HG02852 (cell line): ENCODE measurements at regions not wholly inside any gene's neighbourhood (a gene's known extent, or its start where the extent isn't known, plus 50 kb on each side); places are given as distances from the start of the nearest gene placed in this dataset.
"Not testable (repeated sequence)": the region's sequence is repeated elsewhere in the genome, so short reads cannot be mapped to it uniquely, and the experiment has no call there.

Experiments used
- ATAC-seq: cut with Tn5 transposase; IDR thresholded peaks from one replicate; pipeline ENCODE4 v1.9.1; 2021; ENCODE audit warnings: mild to moderate bottlenecking, moderate library complexity; ENCODE audit not compliant: unreplicated experiment

DNA sequence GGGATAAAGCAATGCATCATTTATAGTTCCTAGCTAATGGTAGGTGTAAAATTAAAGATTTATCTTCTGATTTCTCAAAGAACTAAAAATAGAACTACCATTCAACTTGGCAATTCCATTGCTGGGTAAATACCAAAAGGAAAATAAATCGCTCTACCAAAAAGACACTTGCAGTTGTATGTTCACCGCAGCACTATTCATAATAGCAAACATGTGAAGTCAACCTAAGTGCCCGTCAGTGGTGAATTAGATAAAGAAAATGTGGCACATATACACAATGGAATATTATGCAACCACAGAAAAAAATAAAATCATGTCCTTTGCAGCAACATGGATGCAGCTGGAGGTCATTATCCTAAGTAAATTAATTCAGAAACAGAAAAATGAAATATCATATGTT, 192.8 kb upstream of the ADRA1D start:
- no peak for ATAC-seq

DNA sequence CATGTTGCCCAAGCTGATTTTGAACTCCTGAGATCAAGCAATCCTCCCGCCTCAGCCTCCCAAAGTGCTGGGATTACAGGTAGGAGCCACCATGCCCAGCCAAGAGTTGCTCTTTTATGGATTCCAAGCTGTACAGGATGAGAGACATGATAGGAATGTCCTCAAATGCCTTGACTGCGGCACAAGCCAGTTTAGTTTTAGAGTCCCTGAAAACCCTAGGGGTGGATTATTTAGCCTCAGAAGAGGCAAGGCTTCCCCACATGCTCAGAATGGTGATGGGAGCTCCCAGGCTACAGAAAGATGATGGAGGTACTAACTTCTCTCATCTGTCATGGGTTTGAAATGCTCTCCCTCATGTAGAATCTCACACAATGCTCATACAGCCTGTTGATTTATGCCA, 192.1 kb upstream of the ADRA1D start:
- no peak for ATAC-seq

DNA sequence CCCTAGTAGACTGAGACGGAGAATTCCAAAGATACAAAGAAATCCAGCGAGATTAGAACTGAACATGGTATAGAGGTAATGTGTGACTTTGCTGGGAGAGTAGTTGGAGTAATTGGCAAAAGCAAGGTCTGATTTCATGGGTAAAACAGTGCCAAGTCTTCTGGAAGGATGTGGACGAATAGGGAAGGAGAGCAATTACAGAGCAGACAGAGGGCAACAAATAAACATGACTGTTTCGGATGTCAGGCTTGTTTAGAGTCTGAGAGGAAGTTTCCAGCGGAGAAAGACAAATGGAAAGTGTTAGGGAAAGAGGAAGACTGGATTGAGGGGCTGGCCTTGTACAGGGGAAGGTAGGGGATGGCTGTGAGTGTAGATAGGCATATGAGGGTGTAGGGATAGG, 190.4 kb upstream of the ADRA1D start:
- ATAC-seq, result no peak

DNA sequence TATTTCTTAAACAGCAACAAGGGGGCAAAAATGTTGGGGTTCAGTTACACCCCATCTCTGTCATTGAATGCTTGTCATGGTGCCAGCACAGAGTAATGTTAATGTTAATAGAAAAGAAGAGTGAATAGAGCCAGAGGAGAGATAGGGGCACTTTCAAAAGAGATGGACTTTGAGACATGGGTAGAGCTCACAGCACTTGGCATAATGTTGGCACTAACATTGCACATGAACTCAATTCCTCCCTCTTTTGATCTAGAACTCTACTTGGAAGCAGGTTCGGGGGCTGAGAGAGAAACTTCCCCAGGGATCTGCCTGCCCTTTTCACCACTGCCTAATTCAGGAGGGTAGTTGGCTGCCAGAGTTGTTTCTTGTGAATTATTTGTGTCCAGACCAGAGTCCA, 188.0 kb upstream of the ADRA1D start:
- no peak for ATAC-seq

DNA sequence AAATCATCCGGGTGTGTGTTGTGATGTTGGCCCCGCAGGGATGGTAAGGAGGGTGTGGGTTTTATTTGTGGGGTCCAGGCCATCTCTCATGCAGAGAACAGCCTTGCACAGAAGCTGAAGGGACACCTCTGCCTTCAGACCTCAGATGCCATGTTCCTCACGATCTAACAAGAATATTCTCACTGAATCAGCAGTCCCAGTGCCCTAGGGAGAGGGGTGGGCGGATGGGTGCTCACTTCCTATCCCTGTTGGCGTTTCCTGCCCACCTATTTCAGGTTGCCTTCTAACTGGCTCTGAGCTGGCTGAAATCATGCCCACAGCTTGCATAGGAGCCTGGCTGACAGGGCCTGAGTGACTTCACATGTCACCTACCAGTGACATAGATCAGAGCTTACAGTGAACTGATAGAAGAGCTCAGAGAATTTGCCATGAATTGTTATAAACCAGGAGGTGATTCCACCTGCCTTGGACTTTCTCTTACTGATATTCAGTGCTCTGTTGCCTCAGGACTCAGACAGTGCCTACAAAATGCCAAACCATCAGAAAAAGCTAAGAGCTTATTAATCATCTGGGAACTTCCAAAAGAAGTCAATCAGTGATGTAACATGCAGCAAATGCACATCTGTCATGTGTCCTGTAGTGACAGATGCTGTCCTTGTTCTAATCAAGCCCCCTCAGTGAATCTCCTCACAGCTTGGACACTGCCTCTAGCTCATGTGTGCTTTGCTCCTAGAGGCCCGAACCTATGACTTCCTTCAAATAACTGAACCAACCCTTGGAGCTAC, 186.8 kb upstream of the ADRA1D start:
- ATAC-seq, result no peak

DNA sequence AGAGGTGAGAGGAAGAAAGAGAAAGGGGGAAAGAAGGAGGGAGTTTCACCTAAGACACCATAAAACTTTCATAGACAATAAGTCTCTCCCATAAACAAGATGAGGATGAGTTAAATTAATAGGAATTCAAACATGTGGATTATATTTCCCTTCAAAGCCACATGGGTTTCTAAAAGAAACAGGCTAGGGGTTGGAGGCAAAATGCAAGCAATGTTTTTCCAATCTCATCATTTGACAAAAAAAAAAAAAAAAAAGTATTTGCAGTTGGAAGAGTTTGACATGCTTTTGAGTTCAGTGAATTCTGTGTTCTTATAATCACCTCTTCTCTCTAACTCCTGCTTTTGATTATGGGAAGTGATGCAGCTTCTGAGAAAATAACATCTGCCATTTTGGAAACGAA, 186.1 kb upstream of the ADRA1D start:
- ATAC-seq, result no peak

DNA sequence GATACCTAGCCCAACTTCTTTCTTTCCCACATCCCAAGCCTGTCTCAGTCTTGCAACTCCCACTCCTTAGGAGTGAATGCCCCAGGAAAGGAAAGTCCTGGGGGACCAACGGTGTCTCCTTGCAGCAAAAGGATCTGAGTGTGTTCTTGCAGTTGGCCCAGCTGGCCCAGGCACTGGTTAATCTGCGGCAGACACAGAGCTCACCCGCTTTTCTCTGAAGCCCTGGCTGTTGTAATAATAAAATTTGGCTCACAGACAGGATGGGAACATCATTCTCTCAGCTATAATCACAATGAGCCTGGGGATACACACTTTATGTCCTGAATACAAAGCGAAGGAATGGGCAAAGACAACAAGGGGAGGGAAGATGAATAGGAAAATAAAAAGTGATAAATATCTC, 185.6 kb upstream of the ADRA1D start:
- ATAC-seq, result no peak

DNA sequence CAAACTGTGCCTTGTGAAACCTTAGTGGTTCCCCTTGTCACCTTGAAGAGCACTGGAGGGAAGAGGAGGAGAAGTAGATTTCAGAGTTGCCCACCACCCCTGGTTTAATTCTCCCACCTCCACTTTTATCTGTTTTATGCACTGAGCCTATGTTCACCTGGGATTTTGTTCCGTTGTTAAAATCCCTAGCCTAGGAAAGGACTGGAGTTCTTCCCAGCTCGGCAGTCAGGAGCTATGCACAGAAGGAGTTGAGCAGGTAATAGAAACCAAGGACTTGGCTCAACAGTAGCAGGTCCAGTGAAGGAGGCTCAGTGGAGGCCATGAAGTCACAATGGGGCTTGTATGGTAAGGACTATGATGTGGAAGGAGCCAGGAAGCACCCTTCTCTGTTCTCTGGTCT, 182.4 kb upstream of the ADRA1D start:
- ATAC-seq, result no peak

DNA sequence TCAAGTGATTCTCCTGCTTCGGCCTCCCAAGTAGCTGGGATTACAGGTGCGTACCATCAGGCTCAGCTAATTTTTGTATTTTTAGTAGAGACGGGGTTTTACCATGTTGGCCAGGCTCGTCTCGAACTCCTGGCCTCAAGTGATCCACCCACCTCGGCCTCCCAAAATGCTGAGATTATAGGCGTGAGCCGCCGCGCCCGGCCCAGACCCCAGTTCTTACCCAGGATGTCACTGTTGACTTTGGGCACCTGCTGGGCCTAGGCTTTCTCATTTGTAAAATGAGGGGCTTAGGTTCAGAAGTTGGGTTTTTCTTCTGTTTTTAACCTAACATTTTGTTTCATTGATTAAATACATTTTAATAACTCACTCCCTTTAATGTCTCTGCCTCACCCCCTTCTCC, 181.7 kb upstream of the ADRA1D start:
- ATAC-seq, result not testable (repeated sequence)

DNA sequence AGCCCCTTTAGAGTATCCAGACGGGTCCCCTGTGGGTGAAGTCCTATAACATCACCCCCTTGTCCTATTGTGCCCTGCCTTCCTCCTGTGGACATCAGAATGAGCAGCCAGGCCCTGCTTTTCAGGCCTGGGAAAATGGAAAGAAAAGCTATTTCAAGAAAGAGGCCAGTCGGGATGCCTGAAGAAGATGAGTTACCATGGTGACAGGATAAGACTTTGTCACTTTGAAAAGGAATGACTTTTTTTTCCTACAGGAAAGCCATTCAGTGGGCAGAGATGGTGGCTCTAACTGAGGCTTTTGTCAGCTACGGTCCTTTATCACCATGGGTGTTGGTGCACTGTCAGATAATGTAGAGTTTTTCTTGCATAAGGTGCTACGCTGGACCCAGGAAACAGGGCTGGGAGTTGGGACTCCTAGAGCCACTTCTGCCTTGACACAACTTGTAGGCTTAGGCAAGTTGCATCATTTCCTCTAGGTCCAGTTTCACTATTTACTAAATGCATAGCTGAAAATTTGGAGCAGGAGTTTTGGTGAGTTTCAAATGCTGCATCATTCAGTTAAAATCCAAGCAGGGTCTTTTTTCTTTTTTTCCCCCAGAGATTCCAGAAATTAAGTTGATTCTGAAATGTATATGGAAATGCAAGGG, 179.0 kb upstream of the ADRA1D start:
- no peak for ATAC-seq

DNA sequence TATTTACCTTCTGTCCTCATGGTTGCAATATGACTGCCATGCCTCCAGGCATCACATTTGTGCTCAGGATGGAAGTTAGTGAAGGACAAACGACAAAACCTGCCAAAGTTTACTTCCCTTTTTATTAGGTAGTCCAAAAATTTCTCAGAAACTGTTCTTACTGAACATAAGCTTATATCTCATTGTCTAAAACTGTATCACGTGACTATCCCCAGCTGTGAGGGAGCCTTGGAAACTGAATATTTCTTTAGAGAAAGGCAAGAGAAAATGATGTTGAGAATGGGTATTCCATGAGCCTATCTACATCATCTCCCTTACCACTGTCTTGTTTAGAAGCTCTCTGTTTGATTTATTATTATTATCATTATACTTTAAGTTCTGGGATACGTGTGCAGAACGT, 169.1 kb upstream of the ADRA1D start:
- no peak for ATAC-seq

DNA sequence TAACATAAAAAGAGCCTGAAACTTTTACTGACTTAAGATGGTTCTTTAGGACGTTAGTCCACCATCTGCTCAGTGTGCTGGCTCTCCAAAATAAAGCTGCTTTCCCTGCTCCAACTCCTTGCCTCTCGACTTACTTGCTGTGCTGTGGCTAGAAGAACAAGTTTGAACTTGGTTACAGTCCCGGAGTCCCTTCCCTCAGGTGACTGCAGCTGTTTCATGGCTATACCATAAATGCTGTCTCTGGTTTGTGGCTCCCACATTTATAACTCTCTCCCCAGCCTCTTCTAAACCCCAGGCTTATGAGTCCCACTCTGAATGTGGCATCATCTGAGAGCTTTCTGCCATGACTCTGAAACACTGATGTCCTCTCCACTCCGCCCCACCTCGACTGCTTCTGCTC, 166.2 kb upstream of the ADRA1D start:
- ATAC-seq, result no peak

DNA sequence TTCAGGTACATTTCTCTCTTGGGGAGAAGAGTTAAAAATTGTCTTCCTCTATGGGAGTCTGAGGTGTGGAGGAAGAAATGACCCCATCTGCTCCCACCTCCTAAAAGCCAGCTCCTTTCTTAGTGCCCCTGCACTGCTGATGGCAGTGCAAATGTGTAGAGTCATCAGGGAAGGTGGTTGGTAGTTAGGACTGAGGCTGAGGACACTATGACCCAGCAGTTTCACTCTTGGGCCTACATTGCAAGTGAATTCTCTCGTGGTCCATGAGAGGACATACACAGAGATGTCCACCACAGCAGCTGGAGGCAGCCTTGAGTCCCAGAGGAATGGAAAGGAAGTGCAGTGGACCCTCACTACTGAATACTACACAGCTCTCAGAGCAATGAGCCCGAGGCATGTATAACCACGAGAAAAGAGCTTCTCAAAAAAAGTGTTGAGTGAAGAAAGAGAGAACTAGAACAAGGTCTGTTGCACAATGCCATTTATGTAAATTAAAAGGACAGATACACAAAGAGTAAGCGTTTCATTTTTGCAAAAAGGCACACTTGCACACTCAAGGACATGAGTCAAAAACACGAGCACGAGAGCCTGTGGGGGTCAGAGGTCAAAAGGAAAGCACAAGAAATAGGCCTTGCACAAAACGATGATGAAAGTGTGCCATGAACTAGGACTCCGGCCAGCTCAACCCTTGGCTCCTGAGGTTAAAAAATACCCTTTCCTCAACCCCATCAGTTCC, 164.4 kb upstream of the ADRA1D start:
- no peak for ATAC-seq

DNA sequence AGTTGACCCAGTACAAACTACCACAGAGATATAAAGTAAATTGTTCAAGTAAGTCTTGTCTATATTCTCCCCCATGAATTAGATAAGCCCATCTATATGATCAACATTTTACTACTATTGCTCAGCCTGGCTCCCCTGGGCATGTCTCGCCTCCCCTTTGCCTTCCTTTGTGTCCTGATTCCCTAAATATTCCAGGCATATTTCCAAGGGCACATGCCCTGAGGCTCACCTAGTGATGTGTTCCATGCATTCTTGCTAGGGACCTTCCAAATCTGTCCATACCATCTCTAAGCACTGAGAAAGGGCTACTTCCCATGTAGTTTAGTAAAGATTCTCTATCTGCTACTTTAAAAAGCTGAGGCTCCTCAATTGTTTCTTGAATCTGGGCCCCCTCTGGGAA, 163.1 kb upstream of the ADRA1D start:
- ATAC-seq, result no peak

DNA sequence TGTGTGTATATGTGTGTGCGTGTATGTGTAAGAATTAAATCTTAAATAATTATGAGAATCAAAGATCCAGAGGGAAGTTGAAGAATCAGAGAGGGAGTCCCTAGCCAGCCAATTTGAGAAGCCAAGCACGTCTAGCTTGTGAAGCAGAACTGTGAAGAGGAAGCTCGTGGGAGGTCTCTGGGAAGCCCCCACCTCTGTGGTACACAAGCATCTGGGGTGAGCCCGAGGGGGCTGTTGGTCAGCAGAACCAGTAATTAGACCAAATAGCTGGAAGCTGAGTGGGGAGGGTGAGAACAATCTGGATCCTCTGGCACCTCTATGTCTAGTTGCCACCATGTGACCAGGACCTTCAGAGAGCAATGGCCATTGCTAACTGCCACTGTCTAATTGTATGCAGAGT, 162.7 kb upstream of the ADRA1D start:
- no peak for ATAC-seq

DNA sequence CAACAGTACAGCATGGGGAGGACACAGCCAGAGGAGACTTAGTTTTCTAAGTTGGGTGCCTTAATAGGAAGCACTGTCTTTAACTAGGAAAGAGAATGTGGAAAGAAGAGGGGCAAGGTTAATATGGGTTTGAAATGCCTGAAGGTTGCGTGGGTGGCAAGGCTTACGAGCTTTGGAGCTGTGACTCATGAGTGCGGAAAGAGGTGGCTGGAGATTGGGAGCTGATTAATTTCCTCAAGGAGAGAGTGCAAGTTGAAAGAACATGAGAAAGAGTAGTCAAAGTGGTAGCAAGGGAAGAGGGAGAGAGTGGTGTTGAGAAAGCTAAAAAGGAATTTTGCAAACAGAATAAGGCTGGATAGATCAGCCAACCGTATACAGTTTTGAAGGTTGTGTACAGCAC, 157.5 kb upstream of the ADRA1D start:
- no peak for ATAC-seq

DNA sequence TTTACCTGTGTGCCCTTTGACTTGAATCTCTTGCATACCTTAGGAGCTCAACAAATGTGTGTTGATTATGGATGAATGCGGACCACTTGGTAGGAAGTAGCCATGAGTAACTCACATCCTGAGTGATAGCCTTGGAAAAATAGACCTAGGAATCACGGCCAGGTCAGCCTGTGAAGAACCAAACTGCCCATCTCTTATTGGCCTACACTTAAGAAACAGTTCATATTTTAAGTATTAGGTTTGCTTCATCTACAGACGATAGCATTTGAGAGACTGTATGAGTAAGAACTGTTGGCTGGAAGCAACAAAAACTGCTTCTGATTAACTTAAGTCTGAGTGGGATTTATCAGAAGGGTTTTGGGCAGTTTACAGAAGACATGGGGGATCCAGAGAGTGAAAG, 152.5 kb upstream of the ADRA1D start:
- ATAC-seq, result no peak

DNA sequence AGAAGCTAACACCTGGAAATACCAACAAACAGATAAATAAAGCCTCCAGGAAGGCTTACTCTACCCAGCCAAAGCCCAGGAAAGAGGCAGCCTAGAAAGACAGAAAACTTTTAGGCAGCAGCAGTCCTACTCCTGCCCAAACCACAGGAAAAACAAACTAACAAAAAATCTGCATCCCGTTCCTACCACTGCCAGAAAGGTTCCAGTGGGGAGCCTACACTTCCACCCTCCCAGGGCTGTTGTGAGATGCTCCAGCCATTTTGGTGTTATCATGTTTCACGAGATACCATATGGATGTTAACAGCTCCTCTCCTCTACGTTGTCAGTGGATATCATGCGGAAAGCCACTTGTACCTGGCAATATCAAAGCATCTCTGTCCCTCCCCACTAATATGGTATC, 135.9 kb upstream of the ADRA1D start:
- ATAC-seq, result no peak

DNA sequence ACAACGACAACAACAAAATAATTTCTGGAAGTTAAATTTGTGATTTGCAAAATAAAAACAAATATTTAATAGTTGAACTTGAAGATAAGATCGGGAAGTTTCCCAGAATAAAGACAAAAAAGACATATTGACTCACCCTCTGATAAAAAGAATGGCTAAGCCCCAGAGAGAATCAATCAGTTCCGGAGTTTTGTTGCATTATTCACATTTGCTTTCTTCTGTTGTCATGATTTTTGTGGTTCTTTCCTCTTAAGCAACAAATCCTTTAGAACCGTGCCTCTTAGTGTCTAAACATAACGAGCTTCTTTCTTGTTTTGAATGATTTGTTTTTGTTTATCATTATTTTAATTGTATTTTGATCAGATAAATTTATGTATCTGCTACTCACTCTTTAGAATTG, 134.9 kb upstream of the ADRA1D start:
- ATAC-seq, result no peak

DNA sequence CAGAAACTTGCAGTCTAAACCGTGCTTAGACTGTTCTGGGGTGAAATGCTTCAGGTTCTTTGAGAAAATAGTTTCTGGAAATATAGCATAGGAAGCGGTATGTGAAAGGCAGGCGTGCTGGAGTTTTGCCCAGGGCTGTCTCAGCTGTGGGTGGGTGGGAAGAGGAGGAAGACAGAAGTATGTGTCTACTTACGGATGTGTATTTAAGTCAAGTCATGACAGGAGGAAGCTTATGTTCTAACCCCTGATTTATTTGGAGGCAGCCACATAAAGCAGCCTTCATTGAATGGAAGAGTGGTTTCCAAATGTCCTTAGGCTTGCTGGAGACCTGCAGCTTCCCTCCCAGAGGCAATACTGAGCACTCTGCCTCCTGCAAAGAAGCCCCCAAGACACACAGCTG, 126.8 kb upstream of the ADRA1D start:
- ATAC-seq, result no peak

DNA sequence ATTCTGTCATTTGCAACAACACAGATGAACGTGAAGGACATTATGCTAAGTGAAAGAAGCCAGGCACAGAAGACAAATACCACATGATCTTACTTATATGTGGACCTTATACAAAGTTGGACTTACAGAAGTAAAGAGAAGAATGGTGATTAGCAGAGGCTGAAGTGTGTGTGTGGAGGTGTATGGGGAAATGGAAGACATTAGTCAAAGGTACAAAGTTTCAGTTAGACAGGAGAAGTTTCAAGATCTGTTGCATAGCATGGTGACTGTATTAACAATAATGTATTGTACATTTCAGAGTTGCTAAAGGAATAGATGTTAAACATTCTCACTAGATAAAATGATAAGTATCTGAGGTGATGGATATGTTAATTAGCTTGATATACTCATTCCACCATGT, 124.4 kb upstream of the ADRA1D start:
- no peak for ATAC-seq

DNA sequence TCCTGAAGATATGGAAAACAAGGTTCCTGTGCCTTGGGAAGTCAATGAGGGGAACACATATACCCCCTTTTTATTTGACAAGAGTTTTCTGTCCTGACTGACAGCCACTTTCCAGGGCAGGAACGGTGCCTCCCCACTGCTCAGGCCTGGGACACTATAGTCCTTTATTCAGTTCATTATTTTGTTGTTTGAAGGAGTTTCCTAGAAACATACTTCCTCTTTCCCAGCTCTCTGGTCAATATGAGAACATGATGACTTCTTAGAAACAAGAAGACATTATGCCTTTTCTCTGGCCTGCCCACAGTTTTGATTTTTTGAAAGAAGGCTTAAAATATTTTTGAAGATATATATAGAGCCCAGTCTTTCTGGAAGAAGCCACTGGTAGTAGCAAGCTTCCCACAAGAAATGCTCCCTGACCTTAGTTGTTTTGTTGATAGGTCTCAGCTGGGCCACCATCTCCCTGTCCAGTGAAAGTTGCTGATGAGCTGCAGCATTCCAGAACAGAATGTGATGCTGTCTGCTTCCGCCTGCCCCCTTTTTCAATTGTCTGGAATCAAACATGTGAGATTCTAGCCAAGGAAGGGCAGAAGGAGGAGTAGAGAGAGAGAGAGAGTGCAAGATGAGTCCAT, 122.7 kb upstream of the ADRA1D start:
- no peak for ATAC-seq
